HCT116 (cell line): ENCODE measurements at regions not wholly inside any gene's neighbourhood (a gene's known extent, or its start where the extent isn't known, plus 50 kb on each side); places are given as distances from the start of the nearest gene placed in this dataset.

Source experiments
- ATAC-seq: fragments of 200-7000 bp; cut with Tn5 transposase; 2 replicates; pipeline ENCODE4 v1.9.1; 2020; ENCODE audit warnings: mild to moderate bottlenecking, moderate library complexity
- BruUV-seq: library from RNA; stranded (reverse); fragments of 400-500 nt; replicated peaks from 2 replicates; lab custom pipeline; 2021; lab: Mats Ljungman, UMichigan
- CTCF ChIA-PET: fragments of 300-600 bp; sonication (Branson Sonifier 250); formaldehyde crosslinking; loops from one replicate; lab custom pipeline; 2021; ENCODE audit warnings: antibody characterized with exemption; lab: Charles Lee
- POLR2A ChIA-PET: fragments of 300-600, 350-600 bp; sonication (Branson Sonifier 250); formaldehyde crosslinking; loops from one replicate; lab custom pipeline; 2021; ENCODE audit warnings: antibody characterized with exemption; lab: Charles Lee
- RAD21 ChIA-PET, 2 experiments: fragments of 300-600 bp; sonication (Branson Sonifier 250); formaldehyde crosslinking; loops; one replicate each; lab custom pipeline; 2023; ENCODE audit warnings: low total read pairs in 2 of 2; ENCODE audit not compliant: uncharacterized antibody in 2 of 2, unreplicated experiment in 2 of 2, low non-redundant PET in 1 of 2; lab: Charles Lee
- DNase-seq: peaks from one replicate; pipeline ENCODE4 v3.0.0-alpha.2; 2010; ENCODE audit warnings: low read depth, low spot score
- H2AFZ ChIP-seq: fragments of 200-600 bp; shearing (Covaris generic), sonication (generic); 2 replicates; pipeline ENCODE4 v1.6.1; 2017; ENCODE audit warnings: low read depth, mixed run types, mixed read lengths, antibody characterized with exemption, low read length; ENCODE audit not compliant: poor library complexity, severe bottlenecking
- H3K27ac ChIP-seq: 2 replicates; pipeline ENCODE4 v1.5.1; 2012; ENCODE audit warnings: low read depth, low read length
- H3K27me3 ChIP-seq: fragments of 200-600 bp; sonication (generic); 2 replicates; pipeline ENCODE4 v1.6.1; 2016; ENCODE audit warnings: mixed run types, low read length, mixed read lengths; ENCODE audit not compliant: insufficient read depth
- H3K36me3 ChIP-seq, 2 experiments: fragments of 200-500 bp in 1 of 2; fragments of 200-600 bp in 1 of 2; sonication (Bioruptor generic) in 1 of 2; sonication (generic) in 1 of 2; 2 replicates each; pipeline versions ENCODE4 v1.5.1 to v1.6.1; 2014 to 2016; ENCODE audit warnings: low read length in 2 of 2, inconsistent platforms in 1 of 2, mixed read lengths in 1 of 2, mixed run types in 1 of 2; ENCODE audit not compliant: insufficient read depth in 2 of 2, control insufficient read depth in 1 of 2
- H3K4me1 ChIP-seq, 2 experiments: fragments of 200-600 bp in 1 of 2; sonication (generic) in 1 of 2; 2 replicates each; pipeline versions ENCODE4 v1.5.1 to v1.6.1; 2012 to 2017; ENCODE audit warnings: low read length in 2 of 2, inconsistent platforms in 1 of 2, mild to moderate bottlenecking in 1 of 2, mixed read lengths in 1 of 2, mixed run types in 1 of 2, moderate library complexity in 1 of 2; ENCODE audit not compliant: insufficient read depth in 2 of 2, control insufficient read depth in 1 of 2
- H3K4me2 ChIP-seq: fragments of 200-600 bp; sonication (generic); 2 replicates; pipeline ENCODE4 v1.6.1; 2017; ENCODE audit warnings: mixed run types, low read length, mixed read lengths
- H3K4me3 ChIP-seq, 2 experiments: fragments of 200-600 bp in 1 of 2; sonication (generic) in 1 of 2; replicated peaks in 1 of 2; 2 replicates each; pipeline ENCODE4 v1.5.1; 2011 to 2016; ENCODE audit warnings: low read length in 2 of 2, control low read depth in 1 of 2, low read depth in 1 of 2, mild to moderate bottlenecking in 1 of 2, mixed read lengths in 1 of 2, mixed run types in 1 of 2
- H3K79me2 ChIP-seq: fragments of 200-600 bp; sonication (generic); 2 replicates; pipeline ENCODE4 v1.6.1; 2017; ENCODE audit warnings: mild to moderate bottlenecking, mixed run types, low read length, moderate library complexity, mixed read lengths; ENCODE audit not compliant: insufficient read depth
- H3K9ac ChIP-seq: fragments of 200-600 bp; sonication (generic); 2 replicates; pipeline ENCODE4 v1.6.1; 2016; ENCODE audit warnings: low read length, mixed read lengths
- H3K9me2 ChIP-seq: fragments of 200-600 bp; sonication (generic), shearing (Covaris generic); 2 replicates; pipeline ENCODE4 v1.6.1; 2017; ENCODE audit warnings: mixed run types, mild to moderate bottlenecking, moderate library complexity; ENCODE audit not compliant: insufficient read depth
- H3K9me3 ChIP-seq, 2 experiments: fragments of 200-500 bp in 1 of 2; fragments of 200-600 bp in 1 of 2; sonication (Bioruptor generic) in 1 of 2; sonication (generic) in 1 of 2; 2 replicates each; pipeline ENCODE4 v1.6.1; 2014 to 2017; ENCODE audit warnings: low read length in 2 of 2, mixed read lengths in 2 of 2, inconsistent platforms in 1 of 2, low read depth in 1 of 2, mild to moderate bottlenecking in 1 of 2, mixed run types in 1 of 2, moderate library complexity in 1 of 2; ENCODE audit not compliant: control insufficient read depth in 1 of 2, insufficient read depth in 1 of 2
- H4K20me1 ChIP-seq: fragments of 200-600 bp; sonication (generic), shearing (Covaris generic); 2 replicates; pipeline ENCODE4 v1.6.1; 2017; ENCODE audit warnings: mixed run types, mild to moderate bottlenecking, moderate library complexity; ENCODE audit not compliant: insufficient read depth
- CBX3 ChIP-seq: IDR thresholded peaks from 2 replicates; pipeline ENCODE4 v1.6.1; 2012; ENCODE audit warnings: low read depth
- CEBPB ChIP-seq: IDR thresholded peaks from 2 replicates; pipeline ENCODE4 v1.6.1; 2012; ENCODE audit warnings: low read depth
- CTCF ChIP-seq, 3 experiments: fragments of 200-600 bp in 1 of 3; sonication (generic) in 1 of 3; IDR thresholded peaks in 2 of 3; conservative IDR thresholded peaks in 1 of 3; 2 replicates each; pipeline ENCODE4 v1.5.1; 2012 to 2017; ENCODE audit warnings: low read depth in 2 of 3, low read length in 2 of 3, antibody characterized with exemption in 1 of 3, borderline replicate concordance in 1 of 3, control low read depth in 1 of 3, mild to moderate bottlenecking in 1 of 3, mixed read lengths in 1 of 3, mixed run types in 1 of 3, moderate library complexity in 1 of 3; ENCODE audit not compliant: insufficient read depth in 1 of 3
- EGR1 ChIP-seq: IDR thresholded peaks from 2 replicates; pipeline ENCODE4 v1.6.1; 2012; ENCODE audit warnings: low read depth
- ELF1 ChIP-seq: IDR thresholded peaks from 2 replicates; pipeline ENCODE4 v1.6.1; 2012; ENCODE audit warnings: low read depth, borderline replicate concordance
- EZH2 ChIP-seq: fragments of 200-600 bp; sonication (generic); IDR thresholded peaks from 2 replicates; pipeline ENCODE4 v1.6.1; 2017; ENCODE audit warnings: antibody characterized with exemption, mixed run types
- EZH2phosphoT487 ChIP-seq: fragments of 200-600 bp; IDR thresholded peaks from 2 replicates; pipeline ENCODE4 v1.6.1; 2018; ENCODE audit warnings: antibody characterized with exemption, borderline replicate concordance
- FOSL1 ChIP-seq: IDR thresholded peaks from 2 replicates; pipeline ENCODE4 v1.6.1; 2012; ENCODE audit warnings: low read depth
- JUND ChIP-seq: IDR thresholded peaks from 2 replicates; pipeline ENCODE4 v1.6.1; 2012
- POLR2A ChIP-seq: IDR thresholded peaks from 2 replicates; pipeline ENCODE4 v1.7.0; 2011; ENCODE audit warnings: borderline replicate concordance; ENCODE audit not compliant: insufficient read depth, insufficient read length; ENCODE audit errors: extremely low read depth
- POLR2AphosphoS5 ChIP-seq: IDR thresholded peaks from 2 replicates; pipeline ENCODE4 v1.6.1; 2011; ENCODE audit warnings: mild to moderate bottlenecking, low read depth, low read length, moderate library complexity
- RAD21 ChIP-seq: IDR thresholded peaks from 2 replicates; pipeline ENCODE4 v1.6.1; 2012; ENCODE audit warnings: low read depth, mild to moderate bottlenecking
- SIN3A ChIP-seq: IDR thresholded peaks from 2 replicates; pipeline ENCODE4 v1.6.1; 2012; ENCODE audit warnings: low read depth
- SP1 ChIP-seq: IDR thresholded peaks from 2 replicates; pipeline ENCODE4 v1.6.1; 2012; ENCODE audit warnings: low read depth
- SRF ChIP-seq: IDR thresholded peaks from 2 replicates; pipeline ENCODE4 v1.6.1; 2012; ENCODE audit warnings: low read depth
- TCF7L2 ChIP-seq: IDR thresholded peaks from 2 replicates; pipeline ENCODE4 v1.7.0; 2011; ENCODE audit warnings: borderline replicate concordance, inconsistent platforms; ENCODE audit not compliant: insufficient read depth, insufficient read length; ENCODE audit errors: extremely low read depth
- YY1 ChIP-seq: IDR thresholded peaks from 2 replicates; pipeline ENCODE4 v1.6.1; 2011; ENCODE audit warnings: low read length, low read depth, moderate library complexity, mild to moderate bottlenecking; ENCODE audit not compliant: insufficient replicate concordance; ENCODE audit errors: extremely low read depth
- ZNF274 ChIP-seq: fragments of 200-500 bp; sonication (Bioruptor generic); IDR thresholded peaks from 2 replicates; pipeline ENCODE4 v1.6.1; 2014; ENCODE audit warnings: mild to moderate bottlenecking, low read depth, low read length, inconsistent platforms
- intact Hi-C: fragments of 100-400 bp; cut with micrococcal nuclease; formaldehyde crosslinking; loops from 2 replicates; pipeline ENCODE4 v1.10.0; 2022
- TF ChIP-seq, protein P1 (sequence below): IDR thresholded peaks from 2 replicates; pipeline ENCODE4 v1.6.1; 2012; ENCODE audit warnings: low read depth
- TF ChIP-seq, protein P2 (sequence below): IDR thresholded peaks from 2 replicates; pipeline ENCODE4 v1.6.1; 2011; ENCODE audit warnings: mild to moderate bottlenecking, low read length, moderate library complexity; ENCODE audit not compliant: insufficient replicate concordance; ENCODE audit errors: extremely low read depth

DNA sequence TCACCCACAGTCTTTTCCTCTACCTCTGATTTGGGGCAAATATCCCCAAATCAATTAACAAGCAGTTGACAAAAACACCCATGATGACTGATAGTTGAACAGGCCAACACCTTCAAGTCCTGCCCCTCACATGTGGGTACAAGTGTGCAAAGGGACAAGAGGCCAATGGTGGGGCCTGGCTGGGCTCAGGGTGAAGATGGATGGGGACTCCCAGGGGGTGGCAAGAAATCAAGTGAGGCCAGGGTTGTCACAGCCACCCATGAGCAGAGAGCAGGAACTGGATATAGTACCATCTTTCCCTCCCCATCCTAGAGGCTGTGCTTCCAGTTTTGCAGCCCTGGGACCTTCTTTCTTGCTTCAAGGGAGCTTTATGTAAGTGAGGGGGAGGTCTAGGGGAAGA lies 270.2 kb upstream of the TOPAZ1 start:
- Histone ChIP-seq H3K9me2 (no peaks in the 10 kb centered on the region), H3K79me2 (no peaks in the 10 kb centered on the region), H3K4me3 (no peak overlapping the region), H3K9me3 (no peaks in the 10 kb centered on the region), H3K27ac (no peak overlapping the region), H3K36me3 (no peaks in the 10 kb centered on the region), H4K20me1 (no peaks in the 10 kb centered on the region), H3K4me2 (no peak overlapping the region), H3K27me3 (peaks cover 17% of the 10 kb centered on the region), H3K9ac (no peak overlapping the region), H2AFZ (no peak overlapping the region), H3K4me1 (no peaks in the 10 kb centered on the region)
- BruUV-seq = no TSS peak
- DNase-seq (no peak), ATAC-seq (no peak)
- ChIA-PET CTCF (no interaction called here), POLR2A (no interaction called here), RAD21 (no interaction called here)
- intact Hi-C loops = no loop called here
- no peak for TF ChIP-seq POLR2AphosphoS5
- TF ChIP-seq TCF7L2 = no peak
- no peak for TF ChIP-seq SIN3A
- no peak for TF ChIP-seq CBX3
- TF ChIP-seq, protein P1, sequence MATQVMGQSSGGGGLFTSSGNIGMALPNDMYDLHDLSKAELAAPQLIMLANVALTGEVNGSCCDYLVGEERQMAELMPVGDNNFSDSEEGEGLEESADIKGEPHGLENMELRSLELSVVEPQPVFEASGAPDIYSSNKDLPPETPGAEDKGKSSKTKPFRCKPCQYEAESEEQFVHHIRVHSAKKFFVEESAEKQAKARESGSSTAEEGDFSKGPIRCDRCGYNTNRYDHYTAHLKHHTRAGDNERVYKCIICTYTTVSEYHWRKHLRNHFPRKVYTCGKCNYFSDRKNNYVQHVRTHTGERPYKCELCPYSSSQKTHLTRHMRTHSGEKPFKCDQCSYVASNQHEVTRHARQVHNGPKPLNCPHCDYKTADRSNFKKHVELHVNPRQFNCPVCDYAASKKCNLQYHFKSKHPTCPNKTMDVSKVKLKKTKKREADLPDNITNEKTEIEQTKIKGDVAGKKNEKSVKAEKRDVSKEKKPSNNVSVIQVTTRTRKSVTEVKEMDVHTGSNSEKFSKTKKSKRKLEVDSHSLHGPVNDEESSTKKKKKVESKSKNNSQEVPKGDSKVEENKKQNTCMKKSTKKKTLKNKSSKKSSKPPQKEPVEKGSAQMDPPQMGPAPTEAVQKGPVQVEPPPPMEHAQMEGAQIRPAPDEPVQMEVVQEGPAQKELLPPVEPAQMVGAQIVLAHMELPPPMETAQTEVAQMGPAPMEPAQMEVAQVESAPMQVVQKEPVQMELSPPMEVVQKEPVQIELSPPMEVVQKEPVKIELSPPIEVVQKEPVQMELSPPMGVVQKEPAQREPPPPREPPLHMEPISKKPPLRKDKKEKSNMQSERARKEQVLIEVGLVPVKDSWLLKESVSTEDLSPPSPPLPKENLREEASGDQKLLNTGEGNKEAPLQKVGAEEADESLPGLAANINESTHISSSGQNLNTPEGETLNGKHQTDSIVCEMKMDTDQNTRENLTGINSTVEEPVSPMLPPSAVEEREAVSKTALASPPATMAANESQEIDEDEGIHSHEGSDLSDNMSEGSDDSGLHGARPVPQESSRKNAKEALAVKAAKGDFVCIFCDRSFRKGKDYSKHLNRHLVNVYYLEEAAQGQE = no peak
- no peak for TF ChIP-seq EZH2
- TF ChIP-seq, protein P2, sequence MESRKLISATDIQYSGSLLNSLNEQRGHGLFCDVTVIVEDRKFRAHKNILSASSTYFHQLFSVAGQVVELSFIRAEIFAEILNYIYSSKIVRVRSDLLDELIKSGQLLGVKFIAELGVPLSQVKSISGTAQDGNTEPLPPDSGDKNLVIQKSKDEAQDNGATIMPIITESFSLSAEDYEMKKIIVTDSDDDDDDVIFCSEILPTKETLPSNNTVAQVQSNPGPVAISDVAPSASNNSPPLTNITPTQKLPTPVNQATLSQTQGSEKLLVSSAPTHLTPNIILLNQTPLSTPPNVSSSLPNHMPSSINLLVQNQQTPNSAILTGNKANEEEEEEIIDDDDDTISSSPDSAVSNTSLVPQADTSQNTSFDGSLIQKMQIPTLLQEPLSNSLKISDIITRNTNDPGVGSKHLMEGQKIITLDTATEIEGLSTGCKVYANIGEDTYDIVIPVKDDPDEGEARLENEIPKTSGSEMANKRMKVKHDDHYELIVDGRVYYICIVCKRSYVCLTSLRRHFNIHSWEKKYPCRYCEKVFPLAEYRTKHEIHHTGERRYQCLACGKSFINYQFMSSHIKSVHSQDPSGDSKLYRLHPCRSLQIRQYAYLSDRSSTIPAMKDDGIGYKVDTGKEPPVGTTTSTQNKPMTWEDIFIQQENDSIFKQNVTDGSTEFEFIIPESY = no peak
- TF ChIP-seq ZNF274 = no peak
- TF ChIP-seq EGR1 = no peak
- no peak for TF ChIP-seq ELF1
- no peak for TF ChIP-seq JUND
- no peak for TF ChIP-seq CEBPB
- TF ChIP-seq EZH2phosphoT487 = no peak
- no peak for TF ChIP-seq RAD21
- no peak for TF ChIP-seq POLR2A
- no peak for TF ChIP-seq SP1
- no peak for TF ChIP-seq YY1
- TF ChIP-seq CTCF (IDR thresholded peaks at IDR 0.05 in 2 of 3, conservative IDR thresholded peaks at IDR 0.05 in 1 of 3; ENCODE audit: borderline replicate concordance in 1 of 3, insufficient read depth in 1 of 3, low read depth in 2 of 3, low read length in 2 of 3) = no peak
- TF ChIP-seq FOSL1 = no peak
- no peak for TF ChIP-seq SRF
